Mesendoderm (in vitro differentiated cells): ENCODE measurements at regions not wholly inside any gene's neighbourhood (a gene's known extent, or its start where the extent isn't known, plus 50 kb on each side); places are given as distances from the start of the nearest gene placed in this dataset.
"Not testable (repeated sequence)": the region's sequence is repeated elsewhere in the genome, so short reads cannot be mapped to it uniquely, and the experiment has no call there.

Experiments
- DNase-seq: peaks from one replicate; pipeline ENCODE4 v3.0.0; 2013
- H2AK5ac ChIP-seq: 2 replicates; pipeline ENCODE4 v1.6.1; 2013; ENCODE audit warnings: low read length, inconsistent platforms
- H2BK120ac ChIP-seq: 2 replicates; pipeline ENCODE4 v1.6.1; 2013; ENCODE audit warnings: low read depth, mild to moderate bottlenecking, low read length, moderate library complexity, mixed read lengths
- H2BK15ac ChIP-seq: replicated peaks from 2 replicates; pipeline ENCODE4 v1.6.1; 2013; ENCODE audit warnings: low read depth, mild to moderate bottlenecking, moderate library complexity
- H2BK5ac ChIP-seq: 2 replicates; pipeline ENCODE4 v1.6.1; 2013; ENCODE audit warnings: low read length, inconsistent platforms
- H3K18ac ChIP-seq: 2 replicates; pipeline ENCODE4 v1.6.1; 2013; ENCODE audit warnings: mild to moderate bottlenecking, low read length, mixed read lengths
- H3K23ac ChIP-seq: one replicate; pipeline ENCODE4 v1.6.1; 2013; ENCODE audit warnings: low read length
- H3K27ac ChIP-seq: 2 replicates; pipeline ENCODE4 v1.5.1; 2013; ENCODE audit warnings: low read depth, mild to moderate bottlenecking, inconsistent platforms, low read length, moderate library complexity
- H3K27me3 ChIP-seq: 2 replicates; pipeline ENCODE4 v1.6.1; 2013; ENCODE audit warnings: low read length, control low read depth, mild to moderate bottlenecking, inconsistent platforms; ENCODE audit not compliant: insufficient read depth, poor library complexity
- H3K36me3 ChIP-seq: 2 replicates; pipeline ENCODE4 v1.6.1; 2013; ENCODE audit warnings: low read length, inconsistent platforms; ENCODE audit not compliant: control insufficient read depth, insufficient read depth
- H3K4ac ChIP-seq: one replicate; pipeline ENCODE4 v1.6.1; 2013; ENCODE audit warnings: low read depth, mild to moderate bottlenecking, low read length, moderate library complexity
- H3K4me1 ChIP-seq: 2 replicates; pipeline ENCODE4 v1.6.1; 2013; ENCODE audit warnings: low read depth, low read length, inconsistent platforms; ENCODE audit not compliant: control insufficient read depth
- H3K4me2 ChIP-seq: 2 replicates; pipeline ENCODE4 v1.6.1; 2013; ENCODE audit warnings: low read length
- H3K4me3 ChIP-seq: 2 replicates; pipeline ENCODE4 v1.5.1; 2013; ENCODE audit warnings: mild to moderate bottlenecking, low read length
- H3K56ac ChIP-seq: one replicate; pipeline ENCODE4 v1.6.1; 2013; ENCODE audit warnings: low read length
- H3K79me1 ChIP-seq: 2 replicates; pipeline ENCODE4 v1.6.1; 2013; ENCODE audit warnings: low read length, inconsistent platforms
- H3K79me2 ChIP-seq: 2 replicates; pipeline ENCODE4 v1.6.1; 2013; ENCODE audit warnings: mild to moderate bottlenecking, low read length; ENCODE audit not compliant: control insufficient read depth, insufficient read depth
- H3K9ac ChIP-seq: 2 replicates; pipeline ENCODE4 v1.6.1; 2013; ENCODE audit warnings: low read length, inconsistent platforms
- H4K5ac ChIP-seq: one replicate; pipeline ENCODE4 v1.6.1; 2013; ENCODE audit warnings: low read length
- H4K8ac ChIP-seq: one replicate; pipeline ENCODE4 v1.6.1; 2013; ENCODE audit warnings: low read depth, mild to moderate bottlenecking, control low read depth, low read length, moderate library complexity
- WGBS: extraction: QIAGEN DNeasy Blood & Tissue Kit; methylation state at CpG from one replicate; pipeline ENCODE4 v1.1.7; 2013; ENCODE audit warnings: low lambda C conversion rate, missing lambda C conversion rate; ENCODE audit not compliant: insufficient coverage; ENCODE audit errors: extremely low coverage; 5-methylcytosine and 5-hydroxymethylcytosine counted together

DNA sequence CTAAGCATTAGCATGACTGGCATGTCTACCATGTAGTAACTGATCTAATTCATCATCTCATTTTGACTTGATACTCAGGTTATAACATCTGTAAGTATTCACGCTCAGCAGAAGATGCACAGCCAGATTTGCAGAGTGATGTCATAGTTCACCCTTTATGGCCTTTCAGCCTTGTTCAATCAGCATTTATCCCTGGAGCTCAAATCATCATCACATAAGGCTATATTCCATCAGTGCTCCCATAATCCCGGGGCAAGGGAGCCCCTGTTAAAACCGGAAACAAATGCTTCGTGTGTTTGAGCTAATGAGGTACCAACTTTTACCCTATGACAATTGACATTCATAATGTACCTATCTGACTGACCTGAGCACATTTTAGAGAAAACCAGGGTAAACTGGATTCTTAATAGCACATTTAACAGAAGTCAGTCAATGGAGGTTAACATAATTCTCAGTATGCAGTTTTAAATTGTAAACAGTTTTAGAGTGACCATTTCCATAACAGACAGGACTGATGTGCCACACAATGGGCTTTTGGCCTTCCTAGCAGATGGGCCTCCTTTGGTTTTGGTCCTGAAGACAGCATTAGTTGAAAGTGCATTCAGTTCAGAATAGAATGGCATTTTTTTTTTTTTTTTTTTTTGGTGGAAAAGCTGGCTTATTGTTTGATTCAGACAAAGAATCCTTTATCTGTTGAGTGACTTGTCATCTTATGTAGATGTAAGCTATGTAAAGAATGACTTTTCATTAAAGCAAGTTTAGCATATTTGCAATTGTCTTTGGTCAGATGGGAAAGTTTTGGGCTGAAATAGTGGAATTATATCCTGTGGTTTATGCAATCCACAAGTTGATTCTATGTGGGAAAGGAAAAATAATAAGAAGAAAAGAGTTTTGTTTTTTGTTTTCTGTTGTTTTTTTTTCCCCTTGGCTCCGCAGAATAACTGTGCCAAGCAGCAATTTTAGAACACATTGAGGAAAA lies 866.0 kb upstream of the ACVR2A start:
- WGBS, result no CpG with 5 or more reads among the region's 5 CpGs
- H3K27me3 ChIP-seq, result no peaks in the 10 kb centered on the region
- no peak overlapping the region for H2BK5ac ChIP-seq
- H3K4me2 ChIP-seq, result no peak overlapping the region
- no peak overlapping the region for H3K56ac ChIP-seq
- H2AK5ac ChIP-seq, result no peak overlapping the region
- H3K4me3 ChIP-seq, result no peak overlapping the region
- H3K79me1 ChIP-seq, result no peaks in the 10 kb centered on the region
- no peak overlapping the region for H2BK15ac ChIP-seq
- no peaks in the 10 kb centered on the region for H3K4me1 ChIP-seq
- no peak overlapping the region for H4K8ac ChIP-seq
- no peak overlapping the region for H2BK120ac ChIP-seq
- no peaks in the 10 kb centered on the region for H3K36me3 ChIP-seq
- DNase-seq, result no peak
- no peak overlapping the region for H3K9ac ChIP-seq
- no peak overlapping the region for H3K23ac ChIP-seq
- H3K79me2 ChIP-seq, result no peaks in the 10 kb centered on the region
- H4K5ac ChIP-seq, result no peak overlapping the region
- H3K27ac ChIP-seq, result no peak overlapping the region
- no peak overlapping the region for H3K18ac ChIP-seq
- H3K4ac ChIP-seq, result no peak overlapping the region

DNA sequence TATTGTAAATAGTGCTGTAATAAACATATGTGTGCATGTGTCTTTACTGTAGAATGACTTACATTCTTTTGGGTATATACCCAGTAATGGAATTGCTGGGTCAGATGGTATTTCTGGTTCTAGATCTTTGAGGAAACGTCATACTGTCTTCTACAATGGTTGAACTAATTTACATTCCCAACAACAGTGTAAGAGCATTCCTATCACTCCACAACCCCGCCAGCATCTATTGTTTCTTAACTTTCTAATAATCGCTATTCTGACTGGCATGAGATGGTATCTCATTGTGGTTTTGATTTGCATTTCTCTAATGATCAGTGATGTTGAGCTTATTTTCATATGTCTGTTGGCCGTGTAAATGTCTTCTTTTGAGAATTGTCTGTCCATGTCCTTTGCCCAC lies 873.8 kb upstream of the ACVR2A start:
- not testable (repeated sequence) for H2BK15ac ChIP-seq, H3K23ac ChIP-seq, H3K4me3 ChIP-seq, H3K4me2 ChIP-seq, H3K36me3 ChIP-seq, DNase-seq, H3K27ac ChIP-seq, H3K4me1 ChIP-seq, H3K4ac ChIP-seq, H2BK120ac ChIP-seq, H3K27me3 ChIP-seq, H3K79me2 ChIP-seq, H3K9ac ChIP-seq, H2BK5ac ChIP-seq, H4K5ac ChIP-seq, H4K8ac ChIP-seq, H3K56ac ChIP-seq, H2AK5ac ChIP-seq, H3K79me1 ChIP-seq, H3K18ac ChIP-seq
- no CpG with 5 or more reads among the region's 4 CpGs for WGBS

DNA sequence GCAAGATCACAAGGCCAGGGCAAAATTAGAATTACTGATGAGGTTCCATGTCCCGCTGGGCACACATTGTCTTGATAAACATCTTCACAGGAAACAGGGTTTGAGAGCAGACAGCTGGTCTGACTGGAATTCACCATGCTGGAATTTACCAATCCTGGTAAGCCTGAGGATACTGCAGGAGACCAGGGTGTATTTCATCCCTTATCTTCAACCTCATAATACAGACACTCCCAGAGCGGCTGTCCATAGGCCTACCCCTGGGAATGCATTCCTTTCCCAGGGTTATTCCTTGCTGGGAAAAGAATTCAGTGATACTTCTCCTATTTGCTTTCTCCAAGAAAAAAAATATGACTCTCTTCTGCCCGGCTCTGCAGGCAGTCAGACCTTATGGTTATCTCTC lies 875.1 kb upstream of the ACVR2A start:
- H3K27ac ChIP-seq, H3K9ac ChIP-seq, H3K56ac ChIP-seq, H2BK120ac ChIP-seq, H3K4me3 ChIP-seq, H3K4me1 ChIP-seq, H3K23ac ChIP-seq, H3K79me2 ChIP-seq, H3K18ac ChIP-seq, H3K4me2 ChIP-seq, H2BK5ac ChIP-seq, H3K27me3 ChIP-seq, H2BK15ac ChIP-seq, H3K36me3 ChIP-seq, H3K4ac ChIP-seq, H2AK5ac ChIP-seq, H3K79me1 ChIP-seq, H4K5ac ChIP-seq, H4K8ac ChIP-seq: not testable (repeated sequence)
- WGBS, result no CpG with 5 or more reads among the region's 3 CpGs
- DNase-seq, result peak; percentile 30

DNA sequence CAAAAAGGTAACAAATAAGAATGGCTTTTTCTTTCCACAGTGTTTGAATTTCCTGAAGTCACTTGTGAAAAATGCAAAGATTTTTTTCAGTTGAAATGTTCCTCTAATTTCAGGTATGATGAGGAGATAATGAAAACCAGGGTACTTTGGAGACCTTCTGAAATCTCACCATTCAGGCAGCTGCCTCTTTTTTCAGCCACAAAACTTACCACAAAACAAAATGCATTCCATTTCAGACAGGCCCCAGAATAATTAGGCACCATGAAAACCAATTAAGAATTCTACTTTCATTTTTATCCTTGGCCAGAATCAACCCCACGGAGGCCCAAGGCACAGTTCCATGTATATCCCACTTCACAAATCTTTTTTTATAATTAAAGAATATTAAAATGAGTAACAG lies 880.3 kb upstream of the ACVR2A start:
- Histone ChIP-seq H2BK120ac (no peak overlapping the region), H3K4me2 (no peak overlapping the region), H2BK5ac (no peak overlapping the region), H3K4ac (no peak overlapping the region), H2AK5ac (no peak overlapping the region), H3K79me1 (no peaks in the 10 kb centered on the region), H3K36me3 (no peaks in the 10 kb centered on the region), H3K56ac (no peak overlapping the region), H2BK15ac (no peak overlapping the region), H3K27me3 (no peaks in the 10 kb centered on the region), H3K18ac (no peak overlapping the region), H3K4me1 (no peaks in the 10 kb centered on the region), H3K27ac (no peak overlapping the region), H3K4me3 (no peak overlapping the region), H4K8ac (no peak overlapping the region), H3K79me2 (no peaks in the 10 kb centered on the region), H4K5ac (no peak overlapping the region), H3K23ac (no peak overlapping the region), H3K9ac (no peak overlapping the region)
- no peak for DNase-seq
- no CpG with 5 or more reads among the region's 1 CpG for WGBS

DNA sequence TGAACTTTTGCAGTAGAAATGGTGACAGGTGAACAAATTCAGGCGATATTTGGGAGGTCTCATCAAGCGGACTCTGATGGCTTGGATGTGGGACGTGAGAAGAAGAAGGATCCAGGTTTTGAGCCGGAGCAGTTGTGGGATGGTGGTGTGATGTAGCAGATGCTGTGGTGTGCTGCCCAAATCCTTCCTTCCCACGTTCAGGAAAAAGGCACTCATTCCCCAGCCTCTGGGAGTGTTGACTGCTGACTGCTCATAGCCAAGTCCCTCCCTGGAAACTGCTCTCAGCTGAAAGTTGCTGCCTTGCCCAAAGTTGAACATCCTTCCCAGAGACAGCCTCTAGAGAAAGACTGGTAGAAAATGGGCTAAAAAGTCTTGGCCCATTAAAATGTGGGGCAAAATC lies 890.3 kb upstream of the ACVR2A start:
- Histone ChIP-seq H2BK15ac (no peak overlapping the region), H3K23ac (no peak overlapping the region), H4K5ac (no peak overlapping the region), H3K9ac (no peak overlapping the region), H3K18ac (no peak overlapping the region), H3K4me1 (no peaks in the 10 kb centered on the region), H3K4me2 (no peak overlapping the region), H3K36me3 (no peaks in the 10 kb centered on the region), H3K27ac (no peak overlapping the region), H3K56ac (no peak overlapping the region), H2BK5ac (no peak overlapping the region), H3K4me3 (no peak overlapping the region), H3K79me1 (no peaks in the 10 kb centered on the region), H3K27me3 (no peaks in the 10 kb centered on the region), H2BK120ac (no peak overlapping the region), H3K4ac (no peak overlapping the region), H2AK5ac (no peak overlapping the region), H4K8ac (no peak overlapping the region), H3K79me2 (no peaks in the 10 kb centered on the region)
- no CpG with 5 or more reads among the region's 5 CpGs for WGBS
- DNase-seq, result no peak

DNA sequence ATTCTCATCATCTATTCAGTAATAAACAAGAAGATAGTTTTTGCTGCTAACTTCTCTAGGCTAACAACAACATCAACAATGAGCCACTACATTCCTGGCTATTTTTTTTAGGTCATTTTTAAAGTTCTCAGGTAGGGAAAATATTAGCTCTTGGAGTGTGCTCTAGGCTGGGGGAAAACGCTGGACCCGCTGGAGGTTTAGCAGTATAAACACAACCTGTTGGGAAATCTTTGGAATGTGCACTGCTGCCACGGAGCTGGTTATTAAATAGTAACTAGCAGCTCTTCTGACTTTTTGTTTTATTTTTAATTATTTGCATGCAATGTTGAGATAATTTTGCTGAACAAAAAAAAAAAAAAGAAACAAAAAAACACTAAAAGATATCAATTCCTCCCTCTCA lies 892.1 kb upstream of the ACVR2A start:
- Histone ChIP-seq H3K36me3 (no peaks in the 10 kb centered on the region), H3K4ac (no peak overlapping the region), H4K5ac (no peak overlapping the region), H2BK15ac (no peak overlapping the region), H3K4me2 (no peak overlapping the region), H4K8ac (no peak overlapping the region), H3K18ac (no peak overlapping the region), H3K79me2 (no peaks in the 10 kb centered on the region), H3K27ac (no peak overlapping the region), H3K27me3 (no peaks in the 10 kb centered on the region), H3K56ac (no peak overlapping the region), H3K79me1 (no peaks in the 10 kb centered on the region), H3K9ac (no peak overlapping the region), H2AK5ac (no peak overlapping the region), H2BK120ac (no peak overlapping the region), H3K4me3 (no peak overlapping the region), H3K4me1 (no peaks in the 10 kb centered on the region), H2BK5ac (no peak overlapping the region), H3K23ac (no peak overlapping the region)
- DNase-seq, result no peak
- WGBS, result no CpG with 5 or more reads among the region's 3 CpGs
